ENCODE measurements at regions not wholly inside any gene's neighbourhood (a gene's known extent, or its start where the extent isn't known, plus 50 kb on each side); places are given as distances from the start of the nearest gene placed in this dataset.
A peak's percentile ranks its signal among the peaks of the same experiment; 100 is the strongest.

DNA sequence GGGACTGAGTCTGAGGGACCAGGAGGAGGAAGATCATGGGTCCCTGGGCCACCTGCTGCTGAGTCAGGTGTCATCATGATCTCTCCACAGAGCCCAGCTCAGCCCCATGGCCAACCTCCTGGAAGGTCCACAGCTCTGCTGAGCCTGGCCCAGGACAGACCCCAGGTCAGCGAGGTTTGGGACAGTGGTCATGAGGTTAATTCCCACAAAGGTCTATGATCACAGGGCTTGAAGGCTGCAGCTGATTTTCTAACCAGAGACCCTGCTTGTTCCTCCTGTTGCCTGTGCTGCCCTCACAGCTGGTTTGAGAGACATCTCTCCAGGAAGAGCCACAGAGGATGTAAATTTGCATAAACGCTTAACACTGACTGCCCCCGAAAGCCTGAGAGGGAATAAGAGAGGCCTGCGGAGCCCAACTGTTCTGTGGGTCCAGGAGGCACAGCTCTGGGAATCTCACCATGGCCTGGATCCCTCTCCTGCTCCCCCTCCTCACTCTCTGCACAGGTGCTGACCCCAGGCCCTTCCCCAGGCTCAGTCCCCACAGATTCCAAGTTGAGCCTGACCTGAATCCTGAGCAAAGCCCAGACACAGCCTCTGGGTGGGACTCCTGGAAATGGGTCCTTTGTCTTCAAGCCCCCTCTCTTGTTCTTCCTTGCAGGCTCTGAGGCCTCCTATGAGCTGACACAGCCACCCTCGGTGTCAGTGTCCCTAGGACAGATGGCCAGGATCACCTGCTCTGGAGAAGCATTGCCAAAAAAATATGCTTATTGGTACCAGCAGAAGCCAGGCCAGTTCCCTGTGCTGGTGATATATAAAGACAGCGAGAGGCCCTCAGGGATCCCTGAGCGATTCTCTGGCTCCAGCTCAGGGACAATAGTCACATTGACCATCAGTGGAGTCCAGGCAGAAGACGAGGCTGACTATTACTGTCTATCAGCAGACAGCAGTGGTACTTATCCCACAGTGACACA, 102.8 kb downstream of the GGTLC2 start:
- intact Hi-C loops (cut with DNase I): no loop called here
- no peak overlapping the region for H3K27ac ChIP-seq
- no peaks in the 10 kb centered on the region for H3K27me3 ChIP-seq
- H3K36me3 ChIP-seq: no peaks in the 10 kb centered on the region
- no peaks in the 10 kb centered on the region for H3K9me3 ChIP-seq
- TF ChIP-seq CTCF (IDR thresholded peaks at IDR 0.05): no peak
- H3K4me1 ChIP-seq: no peaks in the 10 kb centered on the region
- no peak for DNase-seq (ENCODE audit: low spot score in 2 of 2)
- no peak overlapping the region for H3K4me3 ChIP-seq

DNA sequence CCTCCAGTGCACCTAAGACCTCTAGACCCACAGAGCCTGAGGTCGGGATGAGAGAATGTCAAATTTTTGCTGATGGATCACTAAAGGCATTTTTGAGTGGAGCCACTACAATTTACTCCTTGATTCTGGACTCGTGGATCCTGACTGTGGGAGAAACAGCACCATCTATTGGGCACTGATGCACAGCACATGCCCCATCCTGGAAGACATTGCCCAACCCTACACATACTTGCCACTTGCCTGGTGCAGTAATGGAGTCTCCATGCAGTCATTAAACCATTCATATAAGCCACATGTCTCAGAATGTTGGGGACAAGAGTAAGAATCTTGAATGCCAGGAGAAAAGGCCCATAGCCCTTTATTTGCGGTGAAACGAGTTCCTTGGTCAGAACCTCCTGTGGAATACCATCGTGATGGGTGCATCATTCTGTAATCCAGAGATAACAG, 103.9 kb downstream of the GGTLC2 start:
- H3K27ac ChIP-seq: no peak overlapping the region
- no peak for DNase-seq (ENCODE audit: low spot score in 2 of 2)
- H3K4me1 ChIP-seq: no peaks in the 10 kb centered on the region
- no peaks in the 10 kb centered on the region for H3K9me3 ChIP-seq
- peak in 2 of 3 experiments; percentile 41 to 45 for TF ChIP-seq CTCF (IDR thresholded peaks at IDR 0.05)
- H3K4me3 ChIP-seq: no peak overlapping the region
- intact Hi-C loops (cut with DNase I): no loop called here
- no peaks in the 10 kb centered on the region for H3K27me3 ChIP-seq
- no peaks in the 10 kb centered on the region for H3K36me3 ChIP-seq

DNA sequence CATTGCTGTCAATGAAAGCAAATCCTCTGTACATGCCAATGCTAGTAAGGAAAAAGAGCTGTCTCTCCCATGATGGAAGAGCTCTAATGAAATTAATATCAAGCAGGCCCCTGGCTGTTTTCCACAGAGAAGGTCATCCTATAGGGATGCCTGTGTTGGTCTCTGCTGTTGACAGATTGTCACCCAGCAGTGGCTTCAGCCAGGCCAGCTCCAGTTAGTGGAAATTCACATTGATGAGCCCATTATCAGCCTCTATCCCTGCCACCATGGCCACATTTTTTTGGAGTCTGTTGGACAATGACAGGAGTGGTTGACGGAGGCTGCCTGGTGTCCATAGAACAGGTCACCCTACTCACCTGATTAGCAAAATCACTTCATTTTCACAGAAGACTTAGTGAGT, 104.3 kb downstream of the GGTLC2 start:
- intact Hi-C loops (cut with DNase I): no loop called here
- Histone ChIP-seq H3K9me3 (no peaks in the 10 kb centered on the region), H3K27me3 (no peaks in the 10 kb centered on the region), H3K4me1 (no peaks in the 10 kb centered on the region), H3K36me3 (no peaks in the 10 kb centered on the region), H3K27ac (no peak overlapping the region), H3K4me3 (no peak overlapping the region)
- no peak for TF ChIP-seq CTCF (IDR thresholded peaks at IDR 0.05)
- DNase-seq (ENCODE audit: low spot score in 2 of 2): no peak

- no peak for TF ChIP-seq CTCF (IDR thresholded peaks at IDR 0.05)
- Histone ChIP-seq H3K4me1 (no peaks in the 10 kb centered on the region), H3K36me3 (no peaks in the 10 kb centered on the region), H3K4me3 (no peak overlapping the region), H3K27ac (no peak overlapping the region), H3K27me3 (no peaks in the 10 kb centered on the region), H3K9me3 (no peaks in the 10 kb centered on the region)
- intact Hi-C loops (cut with DNase I): no loop called here
- no peak for DNase-seq (ENCODE audit: low spot score in 2 of 2)
Measured at GRCh38 chr22:22749167-22749758, 104.8 kb downstream of the GGTLC2 start.

- DNase-seq (ENCODE audit: low spot score in 2 of 2): no peak
- H3K27ac ChIP-seq: no peak overlapping the region
- no peaks in the 10 kb centered on the region for H3K27me3 ChIP-seq
- no peak for TF ChIP-seq CTCF (IDR thresholded peaks at IDR 0.05)
- no peak overlapping the region for H3K4me3 ChIP-seq
- no peaks in the 10 kb centered on the region for H3K36me3 ChIP-seq
- intact Hi-C loops (cut with DNase I): no loop called here
- H3K4me1 ChIP-seq: no peaks in the 10 kb centered on the region
- H3K9me3 ChIP-seq: no peaks in the 10 kb centered on the region
Measured at GRCh38 chr22:22750335-22751042, 106.1 kb downstream of the GGTLC2 start.

All from ascending aorta (tissue), 2 donors.